HG03108 (cell line): ENCODE measurements at regions not wholly inside any gene's neighbourhood (a gene's known extent, or its start where the extent isn't known, plus 50 kb on each side); places are given as distances from the start of the nearest gene placed in this dataset.
"Not testable (repeated sequence)": the region's sequence is repeated elsewhere in the genome, so short reads cannot be mapped to it uniquely, and the experiment has no call there.

Source experiments
- ATAC-seq: cut with Tn5 transposase; IDR thresholded peaks from one replicate; pipeline ENCODE4 v1.9.1; 2021; ENCODE audit warnings: moderate library complexity; ENCODE audit not compliant: unreplicated experiment

DNA sequence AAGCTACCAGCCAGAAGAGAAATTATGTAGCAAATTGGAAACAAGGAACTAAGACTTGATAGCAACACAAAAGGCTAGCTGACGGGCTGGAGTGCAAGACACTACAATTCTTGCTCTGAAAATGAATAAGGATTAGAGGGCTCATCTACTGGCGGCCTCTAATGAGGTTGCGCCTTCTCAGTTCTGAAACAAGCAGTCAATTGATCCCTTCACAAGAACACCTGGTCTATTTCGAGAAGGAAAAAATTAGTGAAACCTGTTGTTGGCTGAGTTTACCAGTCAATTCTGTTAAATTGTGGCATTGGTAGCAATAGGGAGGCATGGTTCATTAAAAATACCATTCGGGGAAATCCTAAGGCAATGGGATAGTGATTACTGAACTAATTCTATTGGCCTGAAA is 74.8 kb upstream of the JARID2 start:
- no peak for ATAC-seq

DNA sequence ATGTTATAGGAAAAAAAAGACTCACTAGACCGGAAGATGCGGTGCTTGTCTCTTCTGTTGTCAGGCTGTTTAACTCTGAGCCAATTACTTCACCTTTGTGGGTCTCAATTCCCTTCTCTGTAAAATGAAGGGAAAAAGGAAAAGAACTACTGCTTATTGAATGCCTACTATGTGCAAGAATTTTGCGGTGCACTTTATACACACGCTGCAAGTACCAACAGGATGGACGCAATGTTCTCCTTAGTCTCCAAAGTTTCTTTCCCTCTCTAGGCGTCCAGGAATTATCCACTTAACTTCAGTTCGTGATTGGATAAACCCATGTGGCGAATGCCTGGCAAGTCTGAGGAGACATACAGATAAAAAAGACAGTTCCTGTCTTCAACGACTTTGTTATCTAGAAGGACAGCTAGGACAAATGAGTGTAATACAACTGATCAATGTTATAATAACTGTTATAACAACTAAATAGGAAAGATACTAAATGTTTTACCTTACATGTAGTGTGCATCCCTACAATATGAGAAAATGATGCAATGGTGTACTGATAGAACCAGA is 69.0 kb upstream of the JARID2 start:
- no peak for ATAC-seq

DNA sequence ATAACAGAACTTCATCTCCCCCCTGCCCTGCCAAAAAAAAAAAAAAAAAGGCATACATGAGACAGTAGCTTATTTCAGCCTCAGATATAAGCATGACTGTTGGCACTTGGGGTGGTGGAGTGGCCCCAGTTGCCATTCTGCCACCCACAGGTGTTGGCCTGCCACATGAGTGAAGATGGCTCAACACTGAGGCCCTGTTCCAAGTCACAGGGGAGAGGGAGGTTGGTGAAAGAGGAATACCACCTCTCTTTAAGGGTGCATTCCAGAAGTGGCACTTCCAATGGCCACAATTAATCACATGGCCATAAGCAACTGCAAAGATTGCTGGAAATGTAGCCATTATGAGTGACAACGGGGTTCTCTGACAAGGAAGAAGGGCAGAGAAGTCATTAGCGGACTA is 61.9 kb upstream of the JARID2 start:
- ATAC-seq, result no peak

DNA sequence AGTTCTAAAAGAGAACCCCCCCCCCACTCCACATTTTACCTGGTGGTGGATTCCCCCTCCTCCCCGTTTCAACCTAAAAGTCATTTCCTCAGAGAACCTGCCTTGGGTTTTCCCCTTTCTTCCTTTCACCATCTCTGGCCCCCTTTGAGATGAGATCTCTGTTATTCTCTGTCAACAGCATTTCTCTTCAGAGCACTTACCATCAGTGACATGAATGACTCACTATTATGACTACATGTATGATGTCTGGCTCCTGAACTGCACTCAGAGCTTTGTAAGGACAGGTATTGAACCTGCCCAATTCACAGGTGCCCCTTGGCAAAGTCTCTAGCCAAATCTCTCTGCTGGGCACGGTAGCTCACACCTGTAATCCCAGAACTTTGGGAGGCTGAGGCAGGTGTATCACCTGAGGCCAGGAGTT is 61.4 kb upstream of the JARID2 start:
- ATAC-seq, result no peak

DNA sequence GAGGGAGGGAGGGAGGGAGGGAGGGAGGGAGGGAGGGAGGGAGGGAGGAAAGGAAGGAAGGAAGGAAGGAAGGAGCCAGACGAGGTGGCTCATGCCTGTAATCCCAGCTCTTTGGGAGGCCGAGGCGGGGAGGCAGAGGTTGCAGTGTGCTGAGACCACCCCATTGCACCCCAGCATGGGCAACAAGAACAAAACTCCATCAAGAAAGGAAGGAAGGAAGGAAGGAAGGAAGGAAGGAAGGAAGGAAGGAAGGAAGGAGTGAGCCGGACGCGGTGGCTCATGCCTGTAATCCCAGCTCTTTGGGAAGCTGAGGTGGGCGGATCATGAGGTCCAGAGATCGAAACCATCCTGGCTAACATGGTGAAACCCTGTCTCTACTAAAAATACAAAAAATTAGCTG is 60.8 kb upstream of the JARID2 start:
- ATAC-seq, result not testable (repeated sequence)

DNA sequence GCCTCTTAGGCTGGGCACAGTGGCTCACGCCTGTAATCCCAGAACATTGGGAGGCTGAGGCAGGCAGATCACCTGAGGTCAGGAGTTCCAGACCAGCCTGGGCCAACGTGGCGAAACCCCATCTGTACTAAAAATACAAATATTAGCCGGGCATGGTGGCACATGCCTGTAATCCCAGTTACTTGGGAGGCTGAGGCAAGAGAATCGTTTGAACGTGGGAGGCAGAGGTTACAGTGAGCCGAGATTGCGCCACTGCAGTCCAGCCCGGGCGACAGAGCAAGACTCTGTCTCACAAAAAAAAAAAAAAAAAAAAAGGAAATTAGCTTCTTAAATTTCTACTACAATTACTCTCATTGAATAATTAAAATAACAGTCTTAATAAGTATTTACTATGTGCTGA is 52.4 kb upstream of the JARID2 start:
- ATAC-seq, result not testable (repeated sequence)

DNA sequence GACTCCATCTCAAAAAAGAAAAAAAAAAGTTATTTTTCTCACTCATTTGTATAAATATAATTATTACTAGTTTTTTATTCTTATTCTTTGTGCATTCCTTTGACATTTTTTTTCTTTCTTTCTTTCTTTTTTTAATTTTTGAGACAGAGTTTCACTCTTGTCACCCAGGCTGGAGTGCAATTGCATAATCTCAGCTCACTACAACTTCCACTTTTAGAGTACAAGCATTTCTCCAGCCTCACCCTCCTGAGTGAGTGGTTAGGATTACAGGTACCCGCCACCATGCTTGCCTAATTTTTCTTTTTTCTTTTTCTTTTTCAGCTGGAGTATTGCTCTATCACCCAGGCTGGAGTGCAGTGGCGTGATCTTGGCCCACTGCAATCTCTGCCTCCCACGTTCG is 51.4 kb upstream of the JARID2 start:
- no peak for ATAC-seq
